Stomach (tissue), 4 donors: ENCODE measurements at regions not wholly inside any gene's neighbourhood (a gene's known extent, or its start where the extent isn't known, plus 50 kb on each side); places are given as distances from the start of the nearest gene placed in this dataset.
"Not testable (repeated sequence)": the region's sequence is repeated elsewhere in the genome, so short reads cannot be mapped to it uniquely, and the experiment has no call there.

ENCODE experiments used
- POLR2A ChIP-seq, 4 donors: fragments of 450-650 bp; IDR thresholded peaks; one replicate each; pipeline ENCODE4 v1.6.1; 2016; ENCODE audit warnings: antibody characterized with exemption in 4 of 4, control low read depth in 2 of 4, mild to moderate bottlenecking in 1 of 4, moderate library complexity in 1 of 4
- POLR2AphosphoS5 ChIP-seq, 3 donors: sonication (generic); formaldehyde crosslinking; IDR thresholded peaks; one replicate each; pipeline ENCODE4 v1.6.1; 2016; ENCODE audit warnings: antibody characterized with exemption in 3 of 3
- TF ChIP-seq, protein P1 (sequence below), 7 experiments: fragments of 450-650 bp in 4 of 7; fragments of 200-600 bp in 3 of 7; sonication (generic) in 3 of 7; IDR thresholded peaks; one replicate each; pipeline ENCODE4 v1.5.1; 2016 to 2019; ENCODE audit warnings: antibody characterized with exemption in 7 of 7, control low read depth in 2 of 7, mild to moderate bottlenecking in 1 of 7

DNA sequence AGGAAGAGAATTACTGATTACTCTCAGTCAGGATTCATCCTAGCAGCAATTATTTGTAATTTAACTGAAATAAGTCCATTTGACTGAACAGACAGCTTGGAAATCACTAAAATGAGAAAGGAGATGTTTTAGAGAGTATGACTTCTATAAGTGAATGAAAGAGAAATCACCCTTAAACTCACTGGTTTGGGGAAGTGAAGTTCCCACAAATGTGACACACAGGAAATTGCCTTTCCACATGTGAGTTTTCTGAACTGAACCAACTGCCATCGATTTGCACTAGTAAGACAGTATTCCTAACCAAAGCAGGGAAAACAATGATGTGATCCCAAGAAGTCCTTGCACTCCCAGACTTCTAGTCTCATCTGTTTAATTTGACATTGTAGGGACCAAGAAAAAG lies 110.5 kb downstream of the FAM72C start:
- not testable (repeated sequence) for TF ChIP-seq POLR2A, POLR2AphosphoS5 (IDR thresholded peaks at IDR 0.05)
- TF ChIP-seq, protein P1, sequence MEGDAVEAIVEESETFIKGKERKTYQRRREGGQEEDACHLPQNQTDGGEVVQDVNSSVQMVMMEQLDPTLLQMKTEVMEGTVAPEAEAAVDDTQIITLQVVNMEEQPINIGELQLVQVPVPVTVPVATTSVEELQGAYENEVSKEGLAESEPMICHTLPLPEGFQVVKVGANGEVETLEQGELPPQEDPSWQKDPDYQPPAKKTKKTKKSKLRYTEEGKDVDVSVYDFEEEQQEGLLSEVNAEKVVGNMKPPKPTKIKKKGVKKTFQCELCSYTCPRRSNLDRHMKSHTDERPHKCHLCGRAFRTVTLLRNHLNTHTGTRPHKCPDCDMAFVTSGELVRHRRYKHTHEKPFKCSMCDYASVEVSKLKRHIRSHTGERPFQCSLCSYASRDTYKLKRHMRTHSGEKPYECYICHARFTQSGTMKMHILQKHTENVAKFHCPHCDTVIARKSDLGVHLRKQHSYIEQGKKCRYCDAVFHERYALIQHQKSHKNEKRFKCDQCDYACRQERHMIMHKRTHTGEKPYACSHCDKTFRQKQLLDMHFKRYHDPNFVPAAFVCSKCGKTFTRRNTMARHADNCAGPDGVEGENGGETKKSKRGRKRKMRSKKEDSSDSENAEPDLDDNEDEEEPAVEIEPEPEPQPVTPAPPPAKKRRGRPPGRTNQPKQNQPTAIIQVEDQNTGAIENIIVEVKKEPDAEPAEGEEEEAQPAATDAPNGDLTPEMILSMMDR (IDR thresholded peaks at IDR 0.05), result not testable (repeated sequence)
